Adrenal gland (tissue), 5 donors: ENCODE measurements at regions not wholly inside any gene's neighbourhood (a gene's known extent, or its start where the extent isn't known, plus 50 kb on each side); places are given as distances from the start of the nearest gene placed in this dataset.

Source experiments
- POLR2A ChIP-seq, 2 donors: fragments of 450-650 bp; IDR thresholded peaks; one replicate each; pipeline ENCODE4 v1.6.1; 2017; ENCODE audit warnings: antibody characterized with exemption in 2 of 2, mild to moderate bottlenecking in 2 of 2, moderate library complexity in 1 of 2
- TF ChIP-seq, protein P1 (sequence below), 6 experiments: fragments of 450-650 bp in 4 of 6; fragments of 200-600 bp in 2 of 6; sonication (generic) in 1 of 6; IDR thresholded peaks; 1 replicate in 5 of 6; 2 replicates in 1 of 6; pipeline versions ENCODE4 v1.5.1 to v1.8.0; 2016 to 2021; ENCODE audit warnings: antibody characterized with exemption in 6 of 6, mild to moderate bottlenecking in 2 of 6, moderate library complexity in 1 of 6
- donor health status: DM: no; HTN: no; CAD: no.

DNA sequence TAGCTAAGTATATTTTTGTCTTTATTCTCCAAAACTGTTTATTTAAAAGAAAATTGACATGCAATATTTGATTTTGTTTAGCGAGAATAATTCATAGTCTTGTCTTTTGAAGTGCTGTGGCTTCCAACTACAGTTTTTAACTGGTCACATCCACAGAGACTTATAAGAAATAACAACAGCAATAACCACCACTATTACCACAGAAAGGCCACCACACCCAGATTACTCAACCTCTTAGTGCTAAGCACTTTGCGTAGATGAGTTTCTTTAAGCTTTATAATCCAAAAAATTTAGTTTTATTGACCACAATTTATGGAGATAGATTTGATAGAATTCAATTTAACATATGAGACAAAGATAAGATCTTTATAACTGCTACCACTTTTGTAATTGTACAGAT, 468.4 kb upstream of the UBE2E2 start:
- TF ChIP-seq, protein P1, sequence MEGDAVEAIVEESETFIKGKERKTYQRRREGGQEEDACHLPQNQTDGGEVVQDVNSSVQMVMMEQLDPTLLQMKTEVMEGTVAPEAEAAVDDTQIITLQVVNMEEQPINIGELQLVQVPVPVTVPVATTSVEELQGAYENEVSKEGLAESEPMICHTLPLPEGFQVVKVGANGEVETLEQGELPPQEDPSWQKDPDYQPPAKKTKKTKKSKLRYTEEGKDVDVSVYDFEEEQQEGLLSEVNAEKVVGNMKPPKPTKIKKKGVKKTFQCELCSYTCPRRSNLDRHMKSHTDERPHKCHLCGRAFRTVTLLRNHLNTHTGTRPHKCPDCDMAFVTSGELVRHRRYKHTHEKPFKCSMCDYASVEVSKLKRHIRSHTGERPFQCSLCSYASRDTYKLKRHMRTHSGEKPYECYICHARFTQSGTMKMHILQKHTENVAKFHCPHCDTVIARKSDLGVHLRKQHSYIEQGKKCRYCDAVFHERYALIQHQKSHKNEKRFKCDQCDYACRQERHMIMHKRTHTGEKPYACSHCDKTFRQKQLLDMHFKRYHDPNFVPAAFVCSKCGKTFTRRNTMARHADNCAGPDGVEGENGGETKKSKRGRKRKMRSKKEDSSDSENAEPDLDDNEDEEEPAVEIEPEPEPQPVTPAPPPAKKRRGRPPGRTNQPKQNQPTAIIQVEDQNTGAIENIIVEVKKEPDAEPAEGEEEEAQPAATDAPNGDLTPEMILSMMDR (IDR thresholded peaks at IDR 0.05), result no peak
- no peak for TF ChIP-seq POLR2A (IDR thresholded peaks at IDR 0.05)
